ENCODE measurements at regions not wholly inside any gene's neighbourhood (a gene's known extent, or its start where the extent isn't known, plus 50 kb on each side); places are given as distances from the start of the nearest gene placed in this dataset.

DNA sequence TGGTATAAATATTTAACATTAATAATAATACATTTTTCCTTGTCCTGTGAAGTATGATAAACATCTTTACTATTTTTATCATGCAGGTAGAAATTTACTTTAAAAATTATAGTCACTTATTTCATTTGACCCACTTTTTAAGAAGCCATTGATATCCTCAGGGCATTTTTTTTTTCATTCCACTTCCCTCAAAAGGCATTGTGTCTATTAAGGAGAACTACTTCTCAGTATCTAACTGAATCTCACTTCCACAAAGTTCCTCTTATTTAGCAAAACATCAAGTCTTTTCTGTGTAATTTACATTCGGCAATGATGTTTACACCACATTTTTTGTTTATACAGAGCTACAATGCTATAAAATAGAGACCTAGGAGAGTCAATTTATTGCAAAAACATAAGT, 388.2 kb upstream of the AKR1E2 start:
- TF ChIP-seq, protein P1, sequence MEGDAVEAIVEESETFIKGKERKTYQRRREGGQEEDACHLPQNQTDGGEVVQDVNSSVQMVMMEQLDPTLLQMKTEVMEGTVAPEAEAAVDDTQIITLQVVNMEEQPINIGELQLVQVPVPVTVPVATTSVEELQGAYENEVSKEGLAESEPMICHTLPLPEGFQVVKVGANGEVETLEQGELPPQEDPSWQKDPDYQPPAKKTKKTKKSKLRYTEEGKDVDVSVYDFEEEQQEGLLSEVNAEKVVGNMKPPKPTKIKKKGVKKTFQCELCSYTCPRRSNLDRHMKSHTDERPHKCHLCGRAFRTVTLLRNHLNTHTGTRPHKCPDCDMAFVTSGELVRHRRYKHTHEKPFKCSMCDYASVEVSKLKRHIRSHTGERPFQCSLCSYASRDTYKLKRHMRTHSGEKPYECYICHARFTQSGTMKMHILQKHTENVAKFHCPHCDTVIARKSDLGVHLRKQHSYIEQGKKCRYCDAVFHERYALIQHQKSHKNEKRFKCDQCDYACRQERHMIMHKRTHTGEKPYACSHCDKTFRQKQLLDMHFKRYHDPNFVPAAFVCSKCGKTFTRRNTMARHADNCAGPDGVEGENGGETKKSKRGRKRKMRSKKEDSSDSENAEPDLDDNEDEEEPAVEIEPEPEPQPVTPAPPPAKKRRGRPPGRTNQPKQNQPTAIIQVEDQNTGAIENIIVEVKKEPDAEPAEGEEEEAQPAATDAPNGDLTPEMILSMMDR (IDR thresholded peaks at IDR 0.05; ENCODE audit: low read depth, low read length): no peak
- TF ChIP-seq POLR2A (IDR thresholded peaks at IDR 0.05; ENCODE audit: extremely low read depth, insufficient read length): no peak
- TF ChIP-seq, protein P2, sequence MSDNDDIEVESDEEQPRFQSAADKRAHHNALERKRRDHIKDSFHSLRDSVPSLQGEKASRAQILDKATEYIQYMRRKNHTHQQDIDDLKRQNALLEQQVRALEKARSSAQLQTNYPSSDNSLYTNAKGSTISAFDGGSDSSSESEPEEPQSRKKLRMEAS (IDR thresholded peaks at IDR 0.05; ENCODE audit: low read depth, low read length): no peak

Data from NB4 (cell line).